Testis (tissue), 2 donors: ENCODE measurements at regions not wholly inside any gene's neighbourhood (a gene's known extent, or its start where the extent isn't known, plus 50 kb on each side); places are given as distances from the start of the nearest gene placed in this dataset.

Source experiments
- DNase-seq: peaks from one replicate; pipeline ENCODE4 v3.0.0-alpha.2; 2019
- H3K27ac ChIP-seq, 2 donors: fragments of 200-600 bp; sonication (generic); one replicate each; pipeline ENCODE4 v1.5.1; 2019
- H3K27me3 ChIP-seq: fragments of 200-600 bp; sonication (generic); one replicate; pipeline ENCODE4 v1.5.1; 2019
- H3K36me3 ChIP-seq: fragments of 200-600 bp; sonication (generic); one replicate; pipeline ENCODE4 v1.5.1; 2017; ENCODE audit warnings: low read depth; ENCODE audit errors: missing control alignments
- H3K4me1 ChIP-seq: fragments of 200-600 bp; sonication (generic); one replicate; pipeline ENCODE4 v1.5.1; 2019
- H3K4me3 ChIP-seq, 2 donors: fragments of 200-600 bp; sonication (generic); one replicate each; pipeline ENCODE4 v1.5.1; 2017 to 2019
- H3K9me3 ChIP-seq: fragments of 200-600 bp; sonication (generic); one replicate; pipeline ENCODE4 v1.5.1; 2017
- CTCF ChIP-seq, 3 experiments: fragments of 450-650 bp in 2 of 3; fragments of 200-600 bp in 1 of 3; sonication (generic) in 1 of 3; IDR thresholded peaks; one replicate each; pipeline ENCODE4 v1.5.1; 2016 to 2019; ENCODE audit warnings: antibody characterized with exemption in 3 of 3, mild to moderate bottlenecking in 2 of 3, moderate library complexity in 1 of 3
- POLR2A ChIP-seq: fragments of 450-650 bp; IDR thresholded peaks from one replicate; pipeline ENCODE4 v1.6.1; 2017; ENCODE audit warnings: antibody characterized with exemption, mild to moderate bottlenecking, moderate library complexity
- WGBS, 2 donors: methylation state at CpG; one replicate each; pipeline ENCODE4 v1.1.5; 2018; 5-methylcytosine and 5-hydroxymethylcytosine counted together
- intact Hi-C: fragments of 100-400 bp; cut with DNase I; formaldehyde crosslinking; loops from one replicate; pipeline ENCODE4 v1.15.1; 2023; ENCODE audit warnings: low total_unique reads

- intact Hi-C loops = no loop called here
- Histone ChIP-seq H3K9me3 (no peaks in the 10 kb centered on the region), H3K27ac (no peak overlapping the region), H3K27me3 (no peaks in the 10 kb centered on the region), H3K4me1 (no peaks in the 10 kb centered on the region), H3K36me3 (no peaks in the 10 kb centered on the region), H3K4me3 (no peak overlapping the region)
- TF ChIP-seq POLR2A (no peak), CTCF (IDR thresholded peaks at IDR 0.05) (no peak)
- 88 to 91% methylated on average over 2 of the region's 2 CpGs for WGBS, 2 donors
- no peak for DNase-seq
Observed at GRCh38 chr18:68053290-68053689, 536.8 kb upstream of the DSEL start.

GRCh38 chr18:68041327-68041726, 524.8 kb upstream of the DSEL start:
- Histone ChIP-seq H3K4me3 (no peak overlapping the region), H3K9me3 (no peaks in the 10 kb centered on the region), H3K27me3 (no peaks in the 10 kb centered on the region), H3K27ac (no peak overlapping the region), H3K36me3 (no peaks in the 10 kb centered on the region), H3K4me1 (no peaks in the 10 kb centered on the region)
- DNase-seq = no peak
- 89 to 90% methylated on average over 4 of the region's 4 CpGs for WGBS, 2 donors
- intact Hi-C loops = no loop called here
- TF ChIP-seq CTCF (IDR thresholded peaks at IDR 0.05) (no peak), POLR2A (no peak)

GRCh38 chr18:68040198-68040597, 523.7 kb upstream of the DSEL start:
- TF ChIP-seq CTCF (IDR thresholded peaks at IDR 0.05) (no peak), POLR2A (no peak)
- Histone ChIP-seq H3K36me3 (no peaks in the 10 kb centered on the region), H3K4me3 (no peak overlapping the region), H3K27me3 (no peaks in the 10 kb centered on the region), H3K27ac (no peak overlapping the region), H3K4me1 (no peaks in the 10 kb centered on the region), H3K9me3 (no peaks in the 10 kb centered on the region)
- DNase-seq = no peak
- 57 to 61% methylated on average over 3 of the region's 3 CpGs for WGBS, 2 donors
- intact Hi-C loops = no loop called here

- no peak for DNase-seq
- 60 to 68% methylated on average over 8 of the region's 8 CpGs for WGBS, 2 donors
- intact Hi-C loops = no loop called here
Observed at GRCh38 chr18:68035774-68036522, 519.4 kb upstream of the DSEL start.

More at GRCh38 chr18:68035774-68036522, 519.4 kb upstream of the DSEL start:
- no peaks in the 10 kb centered on the region for H3K4me1 ChIP-seq
- H3K9me3 ChIP-seq = no peaks in the 10 kb centered on the region
- H3K4me3 ChIP-seq = no peak overlapping the region
- no peaks in the 10 kb centered on the region for H3K27me3 ChIP-seq
- TF ChIP-seq CTCF (IDR thresholded peaks at IDR 0.05) (no peak), POLR2A (no peak)
- no peaks in the 10 kb centered on the region for H3K36me3 ChIP-seq
- H3K27ac ChIP-seq = no peak overlapping the region
